ENCODE measurements at regions not wholly inside any gene's neighbourhood (a gene's known extent, or its start where the extent isn't known, plus 50 kb on each side); places are given as distances from the start of the nearest gene placed in this dataset.

- no peak overlapping the region for H3K4me3 Mint-ChIP-seq
- H3K27me3 Mint-ChIP-seq: no peaks in the 10 kb centered on the region
- H3K27ac Mint-ChIP-seq: no peak overlapping the region
- no peaks in the 10 kb centered on the region for H3K36me3 Mint-ChIP-seq
- no peaks in the 10 kb centered on the region for H3K9me3 Mint-ChIP-seq
- peaks cover 0 to 2% (median 0%) of the 10 kb centered on the region in 3 donors for H3K4me1 Mint-ChIP-seq
These were observed 64.5 kb upstream of the PODXL start for GRCh38 chr7:131620673-131621609.

- peaks cover 0 to 2% (median 0%) of the 10 kb centered on the region in 3 donors for H3K4me1 Mint-ChIP-seq
- no peaks in the 10 kb centered on the region for H3K27me3 Mint-ChIP-seq
- H3K9me3 Mint-ChIP-seq: no peaks in the 10 kb centered on the region
- peak overlapping the region in 1 of 3 donors; percentile 73 for H3K27ac Mint-ChIP-seq
- H3K36me3 Mint-ChIP-seq: no peaks in the 10 kb centered on the region
- H3K4me3 Mint-ChIP-seq: no peak overlapping the region
These were observed 63.2 kb upstream of the PODXL start for GRCh38 chr7:131619336-131620305.

GRCh38 chr7:131618391-131618790, 62.0 kb upstream of the PODXL start:
- Mint-ChIP-seq H3K4me3 (no peak overlapping the region), H3K27me3 (no peaks in the 10 kb centered on the region), H3K27ac (no peak overlapping the region), H3K4me1 (peaks cover 0 to 2% (median 0%) of the 10 kb centered on the region in 3 donors), H3K9me3 (no peaks in the 10 kb centered on the region), H3K36me3 (no peaks in the 10 kb centered on the region)

GRCh38 chr7:131616487-131617200, 60.2 kb upstream of the PODXL start:
- Mint-ChIP-seq H3K36me3 (no peaks in the 10 kb centered on the region), H3K4me3 (peak overlapping the region in 1 of 4 donors; percentile 30), H3K27me3 (no peaks in the 10 kb centered on the region), H3K9me3 (no peaks in the 10 kb centered on the region), H3K27ac (no peak overlapping the region), H3K4me1 (peaks cover 0 to 2% (median 0%) of the 10 kb centered on the region in 3 donors)

- H3K4me1 Mint-ChIP-seq: peaks cover 0 to 2% (median 0%) of the 10 kb centered on the region in 3 donors
- H3K27ac Mint-ChIP-seq: no peak overlapping the region
- no peak overlapping the region for H3K4me3 Mint-ChIP-seq
- peaks cover 2% of the 10 kb centered on the region for H3K27me3 Mint-ChIP-seq
- no peaks in the 10 kb centered on the region for H3K9me3 Mint-ChIP-seq
- no peaks in the 10 kb centered on the region for H3K36me3 Mint-ChIP-seq
These were observed 57.5 kb upstream of the PODXL start for GRCh38 chr7:131613909-131614308.

GRCh38 chr7:131610007-131610406, 53.6 kb upstream of the PODXL start:
- no peak overlapping the region for H3K27ac Mint-ChIP-seq
- H3K36me3 Mint-ChIP-seq: no peaks in the 10 kb centered on the region
- peaks cover 27% of the 10 kb centered on the region for H3K27me3 Mint-ChIP-seq
- H3K9me3 Mint-ChIP-seq: peaks cover 0 to 2% (median 0%) of the 10 kb centered on the region in 3 donors
- no peaks in the 10 kb centered on the region for H3K4me1 Mint-ChIP-seq
- H3K4me3 Mint-ChIP-seq: no peak overlapping the region

- peaks cover 0 to 2% (median 0%) of the 10 kb centered on the region in 3 donors for H3K9me3 Mint-ChIP-seq
- H3K27ac Mint-ChIP-seq: no peak overlapping the region
- H3K36me3 Mint-ChIP-seq: no peaks in the 10 kb centered on the region
- no peaks in the 10 kb centered on the region for H3K4me1 Mint-ChIP-seq
- H3K4me3 Mint-ChIP-seq: no peak overlapping the region
- peaks cover 27% of the 10 kb centered on the region for H3K27me3 Mint-ChIP-seq
These were observed 51.7 kb upstream of the PODXL start for GRCh38 chr7:131608116-131608500.

GRCh38 chr7:131607291-131608115, 51.1 kb upstream of the PODXL start:
- H3K4me1 Mint-ChIP-seq: no peaks in the 10 kb centered on the region
- H3K27me3 Mint-ChIP-seq: peaks cover 27% of the 10 kb centered on the region
- no peak overlapping the region for H3K4me3 Mint-ChIP-seq
- H3K27ac Mint-ChIP-seq: no peak overlapping the region
- peaks cover 0 to 2% (median 0%) of the 10 kb centered on the region in 3 donors for H3K9me3 Mint-ChIP-seq
- H3K36me3 Mint-ChIP-seq: no peaks in the 10 kb centered on the region

GRCh38 chr7:131606346-131607290, 50.2 kb upstream of the PODXL start:
- Mint-ChIP-seq H3K27me3 (peaks cover 27% of the 10 kb centered on the region), H3K4me1 (no peaks in the 10 kb centered on the region), H3K27ac (no peak overlapping the region), H3K9me3 (peaks cover 0 to 2% (median 0%) of the 10 kb centered on the region in 3 donors), H3K36me3 (no peaks in the 10 kb centered on the region), H3K4me3 (peak overlapping the region in 1 of 4 donors; percentile 43)
